NCI-H226 (cell line): ENCODE measurements at regions not wholly inside any gene's neighbourhood (a gene's known extent, or its start where the extent isn't known, plus 50 kb on each side); places are given as distances from the start of the nearest gene placed in this dataset.
"Not testable (repeated sequence)": the region's sequence is repeated elsewhere in the genome, so short reads cannot be mapped to it uniquely, and the experiment has no call there.

ENCODE experiments used
- DNase-seq: peaks from one replicate; pipeline ENCODE4 v3.0.0-alpha.2; 2015

DNA sequence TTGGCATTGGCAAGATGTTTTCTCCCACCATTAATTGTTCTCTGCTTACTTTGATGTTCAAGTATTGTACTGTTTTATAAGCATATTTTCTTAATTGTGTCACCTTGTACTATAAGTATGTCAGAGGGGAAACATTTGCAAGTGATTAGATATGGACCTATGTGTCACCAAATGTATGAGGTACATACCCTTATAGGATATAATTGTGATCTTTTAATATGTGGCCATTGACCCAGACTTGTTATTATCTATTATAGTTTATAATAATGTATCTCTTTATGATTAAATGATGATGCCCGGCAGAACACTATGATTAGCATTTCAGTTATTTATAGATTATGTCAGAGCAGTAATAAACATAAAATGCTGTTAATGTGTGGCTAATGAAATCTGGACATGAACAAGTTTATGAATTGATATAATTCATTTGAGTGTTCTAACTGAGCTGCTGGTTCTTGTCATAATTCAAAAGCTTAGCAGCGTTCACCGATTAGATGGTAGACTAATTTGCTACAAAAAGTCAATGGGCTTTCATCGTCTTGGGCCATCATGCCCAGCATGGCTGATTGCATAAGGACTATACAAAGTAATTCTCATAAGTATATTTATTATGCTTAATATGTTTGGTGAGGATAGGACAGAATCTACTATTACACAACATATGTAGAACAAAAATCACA, 480.9 kb upstream of the FANCL start:
- no peak for DNase-seq

DNA sequence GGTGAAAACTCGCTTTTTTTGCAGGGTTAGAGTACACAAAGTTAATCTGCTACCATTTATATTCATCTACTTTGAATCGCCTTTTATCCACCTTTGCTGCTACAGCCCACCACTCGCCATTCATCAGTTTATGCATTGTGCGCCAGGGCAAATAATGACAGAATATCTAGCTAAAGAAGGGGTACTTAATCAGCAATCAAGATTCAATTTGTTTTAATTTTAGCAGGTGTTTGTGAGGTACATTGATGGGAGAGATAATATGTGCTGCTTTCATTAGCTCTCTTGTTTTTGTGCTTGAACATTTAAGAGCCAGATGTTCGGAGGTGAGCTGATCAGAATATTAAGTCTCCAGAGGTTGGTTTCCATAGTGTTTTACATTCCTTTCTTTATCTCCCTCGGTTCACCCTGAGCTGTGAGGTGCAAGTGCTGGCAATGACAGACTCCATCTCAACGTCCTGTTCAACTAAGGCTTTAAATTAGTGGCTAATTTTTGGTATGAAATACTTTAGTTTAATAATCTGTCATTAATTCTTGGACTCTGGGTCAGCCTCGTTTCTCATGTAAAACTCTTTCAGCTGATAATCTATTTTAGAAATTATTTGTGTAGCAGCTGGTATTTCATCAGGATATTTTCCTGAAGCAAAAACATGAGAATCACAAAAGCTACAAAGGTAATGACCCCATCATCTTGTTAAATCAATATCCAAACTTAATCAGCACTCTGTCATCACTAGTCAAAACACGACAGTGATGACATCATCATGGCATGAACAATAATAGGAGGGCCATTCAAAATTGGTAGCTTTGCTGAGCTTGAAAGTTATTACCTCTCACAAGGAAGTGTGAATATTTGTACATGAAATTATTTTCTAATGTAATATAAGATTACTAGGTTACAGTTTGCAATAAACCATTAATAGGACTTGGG, 479.9 kb upstream of the FANCL start:
- DNase-seq = no peak

DNA sequence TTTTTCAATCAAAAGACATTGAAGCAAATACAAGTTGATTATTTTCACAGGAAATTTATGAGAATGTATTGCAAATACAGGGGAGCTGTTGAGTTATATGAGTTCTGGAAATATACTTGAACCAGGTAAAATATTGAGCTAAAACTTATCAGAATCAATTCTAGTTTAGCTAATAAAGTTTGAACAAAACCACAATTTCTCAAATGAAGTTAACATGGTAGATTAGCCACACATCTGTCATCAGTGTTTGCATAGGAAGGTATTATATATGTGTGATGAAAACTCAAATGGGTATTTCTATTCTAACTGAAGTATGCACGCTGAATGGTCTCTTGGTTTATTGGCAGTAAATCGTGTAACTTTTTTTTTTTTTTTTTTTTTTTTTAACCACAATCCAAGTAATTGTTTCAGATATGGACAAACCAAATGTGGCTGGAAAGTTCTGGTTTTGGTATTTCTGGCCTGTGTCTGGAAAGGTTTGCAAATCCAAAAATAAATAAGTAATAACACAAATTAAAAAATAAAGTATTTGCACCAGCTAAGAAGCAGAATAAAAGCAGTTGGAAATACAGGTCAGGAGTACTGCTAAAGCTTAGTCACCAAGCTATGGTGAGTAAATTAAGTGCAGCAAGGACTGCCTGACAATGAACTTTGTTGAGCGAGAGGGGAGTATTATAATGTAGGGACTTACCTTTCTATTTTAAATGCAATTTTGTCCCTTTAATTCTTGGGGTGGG, 479.1 kb upstream of the FANCL start:
- no peak for DNase-seq

DNA sequence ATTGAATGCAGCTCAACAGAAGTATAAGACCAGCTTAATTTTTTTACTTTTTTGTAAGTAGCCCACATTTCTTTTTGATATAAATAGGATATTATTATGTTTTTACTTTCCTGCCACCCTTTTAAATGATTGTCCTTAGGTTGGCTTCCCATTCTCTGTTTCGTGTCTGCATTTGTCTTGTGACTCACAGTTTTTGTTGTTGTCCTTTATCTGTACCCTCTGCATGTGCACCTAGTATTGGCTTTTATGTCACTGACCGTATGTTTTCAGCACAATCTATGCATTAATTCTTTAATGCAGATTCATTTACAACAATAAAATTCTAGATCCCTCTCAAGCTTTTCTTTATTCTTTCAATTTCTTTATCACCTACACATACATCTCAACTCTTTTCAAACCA, 474.2 kb upstream of the FANCL start:
- no peak for DNase-seq

DNA sequence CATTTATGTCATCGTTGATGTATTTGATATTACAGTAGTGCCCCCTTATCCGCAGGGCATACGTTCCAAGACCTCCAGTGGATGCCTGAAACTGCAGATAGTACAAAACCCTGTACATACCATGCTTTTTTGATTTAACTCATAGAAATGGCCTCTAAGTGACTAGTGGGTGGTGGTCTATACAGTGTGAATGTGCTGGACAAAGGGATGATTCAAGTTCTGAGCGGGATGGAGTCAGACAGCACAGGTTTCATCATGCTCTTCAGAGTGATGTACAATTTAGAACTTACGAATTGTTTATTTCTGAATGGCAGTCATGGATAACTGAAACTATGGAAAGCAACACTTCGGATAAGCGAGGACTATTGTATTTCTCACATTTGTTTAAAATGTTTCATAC, 473.1 kb upstream of the FANCL start:
- no peak for DNase-seq

DNA sequence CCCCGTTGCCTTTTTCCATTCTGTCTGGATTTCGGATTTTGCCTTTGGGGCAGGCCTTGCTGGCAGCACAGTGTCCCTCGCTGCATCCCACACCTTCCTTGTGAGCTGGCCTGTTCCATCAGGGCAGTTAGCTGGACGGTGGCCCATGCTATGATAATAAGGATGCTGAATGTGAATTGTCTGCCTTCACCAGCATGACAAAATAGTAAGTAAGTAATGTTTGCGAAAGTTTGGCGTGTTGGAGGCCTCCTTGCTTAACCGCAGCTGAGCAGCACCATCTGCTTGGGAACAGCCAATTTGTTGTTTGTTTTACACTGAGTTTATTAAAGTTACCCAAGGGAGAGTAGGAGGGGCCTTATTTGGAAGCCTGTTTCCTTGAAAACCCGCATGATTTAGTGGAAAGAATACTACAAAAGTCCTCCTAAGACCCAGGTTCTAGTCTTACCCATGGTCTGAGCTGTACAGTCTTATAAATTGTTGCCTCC, 469.7 kb upstream of the FANCL start:
- no peak for DNase-seq

DNA sequence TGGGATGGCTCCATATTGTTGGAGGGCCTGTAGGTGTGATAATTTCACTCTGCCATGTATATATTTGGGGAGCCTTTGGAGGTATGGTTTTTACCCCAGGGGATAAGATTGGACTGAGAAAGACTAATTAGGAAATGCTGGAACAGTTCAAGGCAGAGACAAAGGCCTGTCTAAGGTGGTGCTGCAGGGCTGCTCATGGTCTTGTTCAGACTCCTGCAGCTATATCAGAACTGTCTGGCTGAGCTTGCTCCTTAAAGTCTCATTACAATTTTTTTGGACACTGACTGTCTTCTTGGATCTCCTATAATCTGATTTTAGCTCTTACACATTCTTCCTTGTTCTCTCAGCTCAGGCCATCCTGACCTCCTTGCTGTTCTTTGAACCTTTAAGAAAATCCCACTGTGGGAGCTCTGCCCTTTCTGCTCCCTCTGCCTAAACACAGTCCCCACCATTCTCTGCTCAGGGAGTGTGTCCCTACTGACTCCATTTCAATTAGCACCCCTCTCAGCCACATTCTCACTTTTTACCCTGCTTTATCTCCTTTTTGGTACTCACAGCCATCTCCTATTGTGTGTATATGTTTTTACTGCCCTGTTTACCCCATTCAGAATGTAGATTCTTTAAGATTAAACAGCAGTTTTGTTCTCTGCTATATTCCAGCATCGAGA, 468.7 kb upstream of the FANCL start:
- no peak for DNase-seq

DNA sequence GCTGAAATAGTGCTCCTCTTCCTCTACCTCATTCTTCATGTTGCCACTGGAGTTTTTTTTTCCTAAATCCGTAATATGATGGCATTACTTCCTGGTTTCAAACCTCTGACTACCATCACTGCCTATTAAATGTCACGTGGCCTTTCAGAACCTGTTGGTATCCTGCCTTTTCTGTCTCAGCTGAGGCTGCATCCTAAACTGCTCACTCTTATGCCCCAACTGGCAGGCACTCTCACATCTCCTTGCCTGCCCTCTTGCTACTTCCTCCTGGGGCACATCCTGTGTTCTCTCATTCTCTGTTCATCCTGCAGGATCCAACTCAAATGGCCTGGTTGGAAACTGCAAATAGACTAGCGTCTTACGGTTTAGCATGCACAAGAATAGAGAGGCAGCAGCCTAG, 468.1 kb upstream of the FANCL start:
- no peak for DNase-seq

DNA sequence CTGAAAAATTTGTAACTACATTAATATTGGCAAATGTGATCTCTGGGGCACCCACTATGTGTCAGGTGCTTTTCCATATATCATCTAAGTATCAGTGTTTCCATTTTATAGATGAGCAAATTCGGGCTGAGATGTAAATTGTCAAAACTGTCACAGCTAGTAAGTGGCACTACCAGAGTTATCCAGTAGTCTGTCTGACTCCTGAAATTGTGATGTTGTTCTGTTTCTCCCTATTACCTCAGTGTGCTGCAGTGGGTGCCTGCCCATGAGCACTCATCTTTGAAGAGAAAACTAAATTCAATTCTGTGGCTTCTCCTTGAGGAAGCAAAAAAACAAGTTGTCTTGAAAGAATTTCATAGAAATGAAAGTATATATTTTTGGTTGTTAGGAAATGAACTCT, 467.4 kb upstream of the FANCL start:
- no peak for DNase-seq

DNA sequence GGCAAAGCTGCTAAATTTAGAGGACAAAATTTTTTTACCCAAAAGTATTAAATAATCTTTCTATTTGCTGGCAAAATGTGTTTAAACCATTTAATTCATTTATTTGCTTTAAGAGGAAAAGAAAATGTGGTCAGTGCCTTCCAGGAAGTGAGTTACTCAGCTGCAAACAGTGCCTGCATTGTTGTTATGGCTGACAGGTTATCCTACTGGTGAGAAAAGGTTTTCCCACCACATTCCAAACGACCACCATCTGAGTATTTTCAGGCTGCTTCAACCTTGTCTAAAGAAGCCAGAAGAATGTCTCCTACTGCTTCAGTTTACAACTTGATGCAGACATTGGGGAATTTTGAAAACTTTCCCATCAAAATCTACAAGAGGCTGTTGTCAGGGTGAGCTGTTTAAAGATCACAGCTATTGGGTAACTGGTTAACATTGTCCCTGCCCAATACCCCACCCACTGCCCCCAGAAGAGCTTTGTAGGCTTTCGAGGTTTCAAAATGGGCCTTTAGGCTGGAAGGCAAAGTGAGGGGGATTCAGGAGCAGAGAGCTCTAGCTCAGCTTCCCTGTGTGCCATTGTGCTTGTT, 461.3 kb upstream of the FANCL start:
- DNase-seq = no peak

DNA sequence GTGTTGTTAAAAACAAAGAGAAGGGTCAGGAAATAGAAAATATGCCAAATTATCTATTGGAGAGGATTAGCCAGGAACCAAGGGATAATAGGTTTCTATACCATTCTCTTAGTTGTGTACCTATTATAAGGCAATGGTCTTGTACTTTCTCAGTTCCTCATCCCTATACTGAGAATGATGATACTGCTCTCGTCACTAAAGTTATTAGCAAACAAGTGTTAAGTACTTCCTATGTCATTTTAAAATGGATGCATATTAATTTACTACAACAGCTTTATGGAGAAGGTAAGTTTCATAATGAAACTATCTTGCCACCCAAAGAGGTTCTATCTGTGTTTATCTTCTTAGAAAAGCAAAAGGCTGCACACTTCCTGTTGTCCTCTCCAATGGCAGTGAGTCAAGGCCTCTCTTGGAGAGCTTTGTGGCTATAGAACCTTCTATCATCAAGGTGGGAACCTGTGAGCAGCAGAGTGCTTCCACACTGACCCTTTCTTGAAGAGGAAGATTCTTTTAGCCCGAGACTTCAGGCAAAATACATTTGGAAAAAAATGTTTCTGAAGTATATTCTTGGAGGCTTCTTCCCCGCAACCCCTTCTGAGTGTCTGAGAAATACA, 460.7 kb upstream of the FANCL start:
- DNase-seq = no peak

DNA sequence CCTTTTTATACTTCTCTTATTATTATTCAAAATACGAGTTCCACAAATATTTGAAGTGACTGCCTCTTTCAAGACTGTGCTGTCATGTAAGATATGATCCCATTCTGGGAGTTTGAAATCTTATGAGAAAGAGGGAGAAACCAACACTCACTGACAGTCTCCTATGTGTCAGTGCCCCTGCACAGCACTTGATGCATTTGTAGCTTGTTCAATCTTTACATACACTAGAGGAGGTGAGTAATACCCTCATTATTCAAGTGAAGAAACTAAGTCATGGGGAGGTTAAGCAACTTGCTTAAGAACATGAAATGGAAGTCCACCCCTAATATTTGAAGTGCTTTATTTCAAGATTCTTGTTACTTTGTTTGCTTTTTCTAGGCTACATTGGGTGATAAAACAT, 459.5 kb upstream of the FANCL start:
- no peak for DNase-seq

DNA sequence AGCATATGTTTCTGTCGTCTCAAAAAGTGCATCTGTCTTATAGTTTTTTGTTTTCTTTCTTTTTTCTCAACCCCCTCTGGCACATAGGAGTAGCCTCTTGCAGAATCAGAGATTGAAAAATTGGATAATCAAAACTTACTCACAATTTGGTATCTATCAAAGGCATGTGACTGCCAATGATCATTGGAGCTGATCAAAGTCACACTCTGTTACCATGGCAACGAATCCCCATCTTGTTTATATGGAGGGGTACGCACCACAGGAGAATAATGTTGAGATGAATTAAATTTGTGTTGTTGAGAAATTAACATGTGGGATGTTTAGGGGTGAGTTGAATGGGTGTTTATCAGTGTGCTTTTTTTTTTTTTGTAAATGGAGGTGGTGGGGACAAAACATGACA, 458.3 kb upstream of the FANCL start:
- no peak for DNase-seq

DNA sequence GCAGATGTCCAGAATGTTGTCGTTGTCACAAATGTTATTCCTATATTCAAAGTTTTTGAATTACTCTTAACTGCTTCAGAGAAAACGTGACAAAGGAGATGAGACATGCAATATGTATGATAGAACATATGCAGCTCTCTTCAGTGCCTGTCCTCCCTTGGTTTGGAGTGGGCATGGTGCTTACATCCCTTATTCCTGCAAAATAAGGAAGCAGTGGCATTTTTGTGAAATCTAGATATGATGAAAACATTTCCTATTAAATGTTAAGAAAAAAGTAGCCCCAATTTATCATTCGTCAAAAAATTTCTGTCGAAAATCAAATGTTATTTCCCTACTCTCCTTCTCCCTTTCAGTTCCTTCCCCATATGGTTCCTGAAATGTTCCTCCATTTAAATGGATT, 457.5 kb upstream of the FANCL start:
- no peak for DNase-seq

DNA sequence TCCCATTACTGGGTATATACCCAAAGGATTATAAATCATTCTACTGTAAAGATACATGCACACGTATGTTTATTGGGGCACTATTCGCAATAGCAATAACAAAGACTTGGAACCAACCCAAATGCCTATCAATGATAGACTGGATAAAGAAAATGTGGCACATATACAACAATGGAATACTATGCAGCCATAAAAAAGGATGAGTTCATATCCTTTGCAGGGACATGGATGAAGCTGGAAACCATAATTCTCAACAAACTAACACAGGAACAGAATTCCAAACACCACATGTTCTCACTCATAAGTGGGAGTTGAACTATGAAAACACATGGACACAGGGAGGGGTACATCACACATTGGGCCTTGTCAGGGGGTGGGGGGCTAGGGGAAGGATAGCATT, 453.0 kb upstream of the FANCL start:
- not testable (repeated sequence) for DNase-seq

DNA sequence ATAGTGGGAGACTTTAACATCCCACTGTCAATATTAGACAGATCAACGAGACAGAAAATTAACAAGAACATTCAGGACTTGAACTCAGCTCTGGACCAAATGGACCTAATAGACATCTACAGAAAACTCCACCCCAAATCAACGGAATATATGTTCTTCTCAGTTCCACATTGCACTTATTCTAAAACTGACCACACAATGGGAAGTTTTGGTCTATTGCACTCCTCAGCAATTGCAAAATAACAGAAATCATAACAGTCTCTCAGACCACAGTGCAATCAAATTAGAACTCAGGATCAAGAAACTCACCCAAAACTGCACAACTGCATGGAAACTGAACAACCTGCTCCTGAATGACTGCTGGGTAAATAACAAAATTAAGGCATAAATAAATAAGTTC, 449.9 kb upstream of the FANCL start:
- not testable (repeated sequence) for DNase-seq

DNA sequence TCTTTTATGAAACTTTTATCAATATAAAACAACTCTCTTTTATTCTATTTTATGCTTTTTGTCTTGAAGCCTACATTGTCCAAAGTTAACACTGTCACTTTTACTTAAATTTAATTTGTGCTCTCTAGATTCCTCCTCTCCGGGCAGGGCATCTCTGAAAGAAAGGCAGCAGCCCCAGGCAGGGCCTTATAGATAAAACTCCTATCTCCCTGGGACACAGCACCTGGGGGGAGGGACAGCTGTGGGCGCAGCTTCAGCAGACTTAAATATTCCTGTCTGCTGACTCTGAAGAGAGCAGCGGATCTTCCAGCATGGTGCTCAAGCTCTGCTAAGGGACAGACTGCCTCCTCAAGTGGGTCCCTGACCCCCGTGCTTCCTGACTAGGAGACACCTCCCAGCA, 447.7 kb upstream of the FANCL start:
- DNase-seq = no peak

DNA sequence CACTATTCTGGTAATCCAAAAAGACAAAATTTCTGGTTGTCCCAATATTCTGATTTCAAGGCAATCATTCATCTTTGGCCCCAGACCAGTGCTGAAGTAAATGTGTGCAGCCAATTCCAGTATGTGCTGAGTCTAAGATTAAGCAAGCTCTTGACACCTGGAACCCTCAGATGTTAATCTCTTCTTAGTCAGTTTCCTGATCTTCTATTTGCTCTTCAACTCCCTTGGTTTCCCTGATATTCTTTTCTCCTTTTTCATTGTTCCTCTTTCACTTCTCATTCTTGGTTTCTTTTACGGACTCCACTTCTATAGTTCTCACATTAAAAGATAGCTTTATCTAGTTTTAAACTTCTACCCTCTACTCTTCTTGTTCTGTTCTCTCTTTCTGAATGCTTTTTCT, 445.7 kb upstream of the FANCL start:
- no peak for DNase-seq

DNA sequence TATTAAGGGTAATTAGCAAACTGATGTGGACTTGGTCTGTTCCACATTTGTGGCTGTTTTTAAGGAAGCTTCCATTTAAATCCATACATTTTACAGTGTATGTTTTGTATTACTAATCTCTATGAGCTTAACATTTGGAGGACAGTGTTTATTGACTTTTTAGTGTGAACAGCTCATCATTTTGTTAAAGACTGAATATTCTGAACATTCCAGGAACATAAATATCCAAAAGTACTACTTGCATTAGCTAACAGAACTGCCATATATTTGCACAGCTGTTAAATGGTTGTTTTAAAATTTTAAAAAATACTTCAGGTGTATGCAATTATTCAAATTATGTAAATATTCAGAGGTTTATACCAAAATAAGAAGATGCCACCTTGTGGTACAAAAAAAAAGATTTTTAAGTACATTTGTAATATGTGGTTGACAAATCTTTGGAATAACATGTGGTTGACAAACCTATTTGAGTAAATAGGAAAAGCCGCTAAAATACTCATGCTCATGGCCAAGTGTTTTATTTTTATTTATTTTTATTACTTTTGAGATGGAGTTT, 439.7 kb upstream of the FANCL start:
- no peak for DNase-seq

DNA sequence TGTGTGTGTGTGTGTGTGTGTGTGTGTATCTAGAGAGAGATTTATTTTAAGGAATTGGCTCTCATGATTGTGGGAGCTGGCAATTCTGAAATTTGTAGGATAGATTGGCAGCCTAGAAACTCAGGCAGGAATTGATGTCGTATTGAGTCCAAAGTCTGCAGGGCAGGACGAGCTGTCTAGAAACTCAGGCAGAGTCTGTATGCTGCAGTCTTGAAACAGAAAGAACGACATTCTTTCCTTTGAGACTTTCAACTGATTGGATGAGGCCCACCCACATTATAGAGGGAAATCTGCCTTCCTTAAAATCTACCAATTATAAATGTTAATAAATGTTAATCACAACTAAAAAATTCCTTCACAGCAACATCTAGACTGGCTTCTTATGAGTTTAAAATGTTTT, 436.6 kb upstream of the FANCL start:
- DNase-seq = no peak

DNA sequence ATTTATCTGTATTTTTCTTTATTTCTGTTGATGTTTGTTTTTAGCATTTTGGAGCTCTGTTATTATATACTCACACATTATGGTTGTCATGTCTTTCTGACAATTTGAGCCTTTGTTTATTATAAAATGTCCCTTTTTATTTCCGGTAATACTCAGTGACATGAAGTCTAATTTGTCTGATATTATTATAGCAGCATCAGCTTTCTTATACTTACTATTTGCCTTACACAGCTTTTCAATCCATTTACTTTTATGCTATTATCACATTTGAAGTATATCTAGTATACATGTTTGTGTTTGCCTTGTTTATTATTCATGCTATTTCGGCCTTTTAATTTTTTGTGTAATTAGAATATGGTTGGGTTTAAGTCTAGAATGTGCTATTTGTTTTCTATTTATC, 430.6 kb upstream of the FANCL start:
- no peak for DNase-seq

DNA sequence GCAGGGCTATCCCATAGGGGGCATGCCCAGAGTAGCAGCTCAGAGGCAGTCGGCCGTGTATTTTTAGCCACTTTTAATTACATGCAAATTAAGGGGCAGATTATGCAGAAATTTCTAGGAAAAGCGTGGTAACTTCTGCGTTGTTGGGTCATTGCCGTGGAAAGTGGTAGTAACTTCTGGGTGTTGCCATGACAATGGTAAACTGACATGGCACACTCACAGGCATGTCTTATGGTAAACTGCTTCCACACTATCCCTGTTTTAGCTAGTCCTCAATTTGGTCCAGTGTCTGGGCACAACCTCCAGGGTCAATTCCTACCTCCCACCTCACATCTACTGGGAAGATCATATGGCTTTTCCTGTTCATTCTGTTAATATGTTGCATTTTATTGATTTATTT, 428.9 kb upstream of the FANCL start:
- no peak for DNase-seq
